OCI-LY1 (cell line): ENCODE measurements at regions not wholly inside any gene's neighbourhood (a gene's known extent, or its start where the extent isn't known, plus 50 kb on each side); places are given as distances from the start of the nearest gene placed in this dataset.

ENCODE experiments used
- H2AFZ ChIP-seq: fragments of 200-600 bp; sonication (generic), shearing (Covaris generic); 2 replicates; pipeline ENCODE4 v1.6.0; 2014; ENCODE audit warnings: antibody characterized with exemption, mild to moderate bottlenecking, low read length
- H3F3A ChIP-seq: fragments of 200-600 bp; sonication (generic), shearing (Covaris generic); 2 replicates; pipeline ENCODE4 v1.6.0; 2014; ENCODE audit warnings: mild to moderate bottlenecking, antibody characterized with exemption, low read length, moderate library complexity; ENCODE audit not compliant: insufficient read depth
- H3K27ac ChIP-seq: fragments of 200-600 bp; sonication (generic); 2 replicates; pipeline ENCODE4 v1.5.1; 2014; ENCODE audit warnings: low read length, mixed run types, mild to moderate bottlenecking, low read depth; ENCODE audit not compliant: poor library complexity, severe bottlenecking
- H3K27me3 ChIP-seq: fragments of 200-600 bp; sonication (generic); 2 replicates; pipeline ENCODE4 v1.6.0; 2014; ENCODE audit warnings: antibody characterized with exemption, mild to moderate bottlenecking, low read length, moderate library complexity; ENCODE audit not compliant: insufficient read depth
- H3K36me3 ChIP-seq: fragments of 200-600 bp; sonication (generic); 2 replicates; pipeline ENCODE4 v1.6.1; 2014; ENCODE audit warnings: mild to moderate bottlenecking, antibody characterized with exemption, low read length, moderate library complexity, mixed read lengths; ENCODE audit not compliant: insufficient read depth
- H3K4me1 ChIP-seq: fragments of 200-600 bp; sonication (generic); 2 replicates; pipeline ENCODE4 v1.5.1; 2014; ENCODE audit warnings: mild to moderate bottlenecking, low read length, moderate library complexity; ENCODE audit not compliant: insufficient read depth, severe bottlenecking
- H3K4me2 ChIP-seq: fragments of 200-600 bp; sonication (generic), shearing (Covaris generic); 2 replicates; pipeline ENCODE4 v1.6.1; 2014; ENCODE audit warnings: low read length
- H3K4me3 ChIP-seq: fragments of 200-600 bp; sonication (generic); 2 replicates; pipeline ENCODE4 v1.5.1; 2014; ENCODE audit warnings: low read length, low read depth, mild to moderate bottlenecking, mixed read lengths; ENCODE audit not compliant: poor library complexity, severe bottlenecking
- H3K79me2 ChIP-seq: fragments of 200-600 bp; shearing (Covaris generic); 2 replicates; pipeline ENCODE4 v1.6.1; 2016; ENCODE audit warnings: mixed run types, low read length, mixed read lengths; ENCODE audit not compliant: insufficient read depth
- H3K9ac ChIP-seq: fragments of 200-600 bp; sonication (generic), shearing (Covaris generic); 2 replicates; pipeline ENCODE4 v1.6.1; 2014; ENCODE audit warnings: mild to moderate bottlenecking, low read length, mixed read lengths
- H3K9me2 ChIP-seq: fragments of 200-600 bp; sonication (generic), shearing (Covaris generic); 2 replicates; pipeline ENCODE4 v1.6.1; 2014; ENCODE audit warnings: low read depth, mild to moderate bottlenecking, low read length, mixed read lengths
- H3K9me3 ChIP-seq: fragments of 200-600 bp; shearing (Covaris generic); 2 replicates; pipeline ENCODE4 v1.6.1; 2014; ENCODE audit warnings: low read length, mixed read lengths
- H4K20me1 ChIP-seq: fragments of 200-600 bp; sonication (generic), shearing (Covaris generic); 2 replicates; pipeline ENCODE4 v1.6.0; 2016; ENCODE audit warnings: mild to moderate bottlenecking, low read length; ENCODE audit not compliant: insufficient read depth
- EZH2 ChIP-seq: fragments of 200-600 bp; sonication (generic), shearing (Covaris generic); IDR thresholded peaks from 2 replicates; pipeline ENCODE4 v1.8.0; 2017; ENCODE audit warnings: borderline replicate concordance, mixed run types, mild to moderate bottlenecking, antibody characterized with exemption, low read length, moderate library complexity, mixed read lengths
- TF ChIP-seq, protein P1 (sequence below): fragments of 200-600 bp; sonication (generic), shearing (Covaris generic); IDR thresholded peaks from 2 replicates; pipeline ENCODE4 v1.5.1; 2017; ENCODE audit warnings: mild to moderate bottlenecking, antibody characterized with exemption, low read length, moderate library complexity, mixed read lengths

- Histone ChIP-seq H3K36me3 (no peaks in the 10 kb centered on the region), H3K4me2 (no peak overlapping the region), H4K20me1 (no peaks in the 10 kb centered on the region), H3K79me2 (no peaks in the 10 kb centered on the region), H3F3A (no peaks in the 10 kb centered on the region), H3K4me3 (no peak overlapping the region), H3K9me3 (0 out of 2 replicates have a peak, but pooled peaks cover 2% of the 10 kb centered on the region), H3K9ac (no peak overlapping the region), H3K27ac (no peak overlapping the region), H2AFZ (no peak overlapping the region), H3K4me1 (no peaks in the 10 kb centered on the region), H3K9me2 (no peaks in the 10 kb centered on the region), H3K27me3 (peaks cover 3% of the 10 kb centered on the region; the same call in 1 of the 2 replicates)
- TF ChIP-seq, protein P1, sequence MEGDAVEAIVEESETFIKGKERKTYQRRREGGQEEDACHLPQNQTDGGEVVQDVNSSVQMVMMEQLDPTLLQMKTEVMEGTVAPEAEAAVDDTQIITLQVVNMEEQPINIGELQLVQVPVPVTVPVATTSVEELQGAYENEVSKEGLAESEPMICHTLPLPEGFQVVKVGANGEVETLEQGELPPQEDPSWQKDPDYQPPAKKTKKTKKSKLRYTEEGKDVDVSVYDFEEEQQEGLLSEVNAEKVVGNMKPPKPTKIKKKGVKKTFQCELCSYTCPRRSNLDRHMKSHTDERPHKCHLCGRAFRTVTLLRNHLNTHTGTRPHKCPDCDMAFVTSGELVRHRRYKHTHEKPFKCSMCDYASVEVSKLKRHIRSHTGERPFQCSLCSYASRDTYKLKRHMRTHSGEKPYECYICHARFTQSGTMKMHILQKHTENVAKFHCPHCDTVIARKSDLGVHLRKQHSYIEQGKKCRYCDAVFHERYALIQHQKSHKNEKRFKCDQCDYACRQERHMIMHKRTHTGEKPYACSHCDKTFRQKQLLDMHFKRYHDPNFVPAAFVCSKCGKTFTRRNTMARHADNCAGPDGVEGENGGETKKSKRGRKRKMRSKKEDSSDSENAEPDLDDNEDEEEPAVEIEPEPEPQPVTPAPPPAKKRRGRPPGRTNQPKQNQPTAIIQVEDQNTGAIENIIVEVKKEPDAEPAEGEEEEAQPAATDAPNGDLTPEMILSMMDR = no peak
- TF ChIP-seq EZH2 = no peak
Observed at GRCh38 chr2:240280621-240281020, 140.2 kb upstream of the OTOS start.

DNA sequence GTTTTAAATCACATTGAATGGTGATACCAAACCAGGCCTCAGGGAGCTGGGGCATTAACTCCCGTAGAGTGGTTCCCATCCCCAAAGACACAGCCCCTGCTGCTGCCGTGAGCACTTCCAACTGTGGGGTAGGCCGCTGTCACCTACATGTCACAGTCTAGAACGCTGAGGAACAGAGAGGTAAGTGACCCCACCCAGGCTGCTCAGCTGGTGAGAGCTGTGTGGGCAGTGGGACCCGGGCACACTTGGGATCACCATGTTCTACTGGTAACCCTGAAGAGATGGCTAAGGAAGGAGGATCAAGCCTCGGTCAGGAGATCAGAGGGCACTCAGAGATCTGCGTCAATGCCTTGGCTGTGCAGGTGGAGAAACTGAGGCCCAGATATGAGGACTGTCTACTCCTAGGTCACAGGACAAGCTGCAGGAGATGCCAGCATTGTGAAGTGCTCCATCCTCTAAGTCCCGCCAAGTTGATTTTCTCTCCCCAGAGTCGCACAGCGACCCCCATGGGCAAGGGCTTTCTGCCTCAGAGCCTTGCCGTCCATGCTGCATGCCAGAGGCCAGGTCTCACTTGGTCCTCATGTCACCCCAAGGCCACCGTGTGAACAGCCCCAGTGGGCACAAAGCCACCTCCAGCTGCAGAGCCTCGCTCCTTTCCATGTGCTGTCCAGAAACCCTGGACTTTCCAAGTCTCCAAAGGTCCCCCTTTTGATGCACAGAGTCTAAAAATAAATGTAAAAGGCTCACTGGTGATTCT, 144.2 kb upstream of the OTOS start:
- H3K36me3 ChIP-seq = no peaks in the 10 kb centered on the region
- no peak overlapping the region for H3K4me3 ChIP-seq
- H3K9ac ChIP-seq = no peak overlapping the region
- no peaks in the 10 kb centered on the region for H3K4me1 ChIP-seq
- no peaks in the 10 kb centered on the region for H4K20me1 ChIP-seq
- no peak overlapping the region for H2AFZ ChIP-seq
- H3K4me2 ChIP-seq = no peak overlapping the region
- H3K9me2 ChIP-seq = no peaks in the 10 kb centered on the region
- H3K79me2 ChIP-seq = no peaks in the 10 kb centered on the region
- TF ChIP-seq EZH2 = no peak
- TF ChIP-seq, protein P1 = no peak
- H3K27ac ChIP-seq = no peak overlapping the region
- H3F3A ChIP-seq = no peaks in the 10 kb centered on the region
- 0 out of 2 replicates have a peak, but pooled peaks cover 2% of the 10 kb centered on the region for H3K9me3 ChIP-seq
- peaks cover 3% of the 10 kb centered on the region; the same call in 1 of the 2 replicates for H3K27me3 ChIP-seq

DNA sequence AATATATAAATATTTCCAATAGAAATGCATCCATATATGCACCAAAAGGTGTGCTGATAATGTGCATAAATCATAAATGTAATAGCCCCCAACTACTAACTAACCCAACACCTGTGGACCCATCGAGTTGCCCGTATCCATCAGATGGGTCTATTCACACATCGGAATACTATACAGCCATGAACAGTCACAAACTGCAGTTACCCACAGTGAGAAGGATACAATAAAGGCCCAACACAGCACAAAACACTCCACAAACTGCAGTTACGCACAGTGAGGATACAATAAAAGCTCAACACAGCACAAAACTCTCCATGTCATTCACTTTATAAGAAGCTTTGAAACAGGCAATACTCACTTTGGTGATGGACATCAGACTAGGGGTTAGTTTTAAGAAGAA, 145.3 kb upstream of the OTOS start:
- no peak overlapping the region for H3K4me3 ChIP-seq
- H3K9me3 ChIP-seq = 0 out of 2 replicates have a peak, but pooled peaks cover 2% of the 10 kb centered on the region
- no peak overlapping the region for H3K27ac ChIP-seq
- H3K4me2 ChIP-seq = no peak overlapping the region
- no peak overlapping the region for H2AFZ ChIP-seq
- no peaks in the 10 kb centered on the region for H3K36me3 ChIP-seq
- H3K4me1 ChIP-seq = no peaks in the 10 kb centered on the region
- no peaks in the 10 kb centered on the region for H3K9me2 ChIP-seq
- TF ChIP-seq EZH2 = no peak
- TF ChIP-seq, protein P1 = no peak
- no peak overlapping the region for H3K9ac ChIP-seq
- no peaks in the 10 kb centered on the region for H4K20me1 ChIP-seq
- H3K27me3 ChIP-seq = peaks cover 3% of the 10 kb centered on the region; the same call in 1 of the 2 replicates
- H3K79me2 ChIP-seq = no peaks in the 10 kb centered on the region
- H3F3A ChIP-seq = no peaks in the 10 kb centered on the region
